ENCODE measurements at regions not wholly inside any gene's neighbourhood (a gene's known extent, or its start where the extent isn't known, plus 50 kb on each side); places are given as distances from the start of the nearest gene placed in this dataset.

GRCh38 chr18:78586586-78586985 lies 393.0 kb upstream of the SALL3 start:
- no peak overlapping the region for H3K4me3 ChIP-seq (ENCODE audit: low read depth in 1 of 2, low read length in 2 of 2)
- H3K27me3 ChIP-seq (ENCODE audit: low read depth, low read length), result no peaks in the 10 kb centered on the region
- no peaks in the 10 kb centered on the region for H3K36me3 ChIP-seq (ENCODE audit: control insufficient read depth in 1 of 2, insufficient read depth in 2 of 2, low read length in 2 of 2)
- no peaks in the 10 kb centered on the region for H3K4me1 ChIP-seq (ENCODE audit: control insufficient read depth in 1 of 2, insufficient read depth in 2 of 2, low read length in 2 of 2)
- no peak overlapping the region for H3K27ac ChIP-seq (ENCODE audit: low read length)
- no peaks in the 10 kb centered on the region for H3K9me3 ChIP-seq (ENCODE audit: control insufficient read depth in 1 of 2, low read length in 2 of 2)

GRCh38 chr18:78587096-78587495 lies 392.5 kb upstream of the SALL3 start:
- Histone ChIP-seq H3K36me3 (ENCODE audit: control insufficient read depth in 1 of 2, insufficient read depth in 2 of 2, low read length in 2 of 2) (no peaks in the 10 kb centered on the region), H3K4me1 (ENCODE audit: control insufficient read depth in 1 of 2, insufficient read depth in 2 of 2, low read length in 2 of 2) (no peaks in the 10 kb centered on the region), H3K4me3 (ENCODE audit: low read depth in 1 of 2, low read length in 2 of 2) (no peak overlapping the region), H3K27ac (ENCODE audit: low read length) (no peak overlapping the region), H3K9me3 (ENCODE audit: control insufficient read depth in 1 of 2, low read length in 2 of 2) (peaks cover 0 to 2% of the 10 kb centered on the region in 2 donors), H3K27me3 (ENCODE audit: low read depth, low read length) (no peaks in the 10 kb centered on the region)

DNA sequence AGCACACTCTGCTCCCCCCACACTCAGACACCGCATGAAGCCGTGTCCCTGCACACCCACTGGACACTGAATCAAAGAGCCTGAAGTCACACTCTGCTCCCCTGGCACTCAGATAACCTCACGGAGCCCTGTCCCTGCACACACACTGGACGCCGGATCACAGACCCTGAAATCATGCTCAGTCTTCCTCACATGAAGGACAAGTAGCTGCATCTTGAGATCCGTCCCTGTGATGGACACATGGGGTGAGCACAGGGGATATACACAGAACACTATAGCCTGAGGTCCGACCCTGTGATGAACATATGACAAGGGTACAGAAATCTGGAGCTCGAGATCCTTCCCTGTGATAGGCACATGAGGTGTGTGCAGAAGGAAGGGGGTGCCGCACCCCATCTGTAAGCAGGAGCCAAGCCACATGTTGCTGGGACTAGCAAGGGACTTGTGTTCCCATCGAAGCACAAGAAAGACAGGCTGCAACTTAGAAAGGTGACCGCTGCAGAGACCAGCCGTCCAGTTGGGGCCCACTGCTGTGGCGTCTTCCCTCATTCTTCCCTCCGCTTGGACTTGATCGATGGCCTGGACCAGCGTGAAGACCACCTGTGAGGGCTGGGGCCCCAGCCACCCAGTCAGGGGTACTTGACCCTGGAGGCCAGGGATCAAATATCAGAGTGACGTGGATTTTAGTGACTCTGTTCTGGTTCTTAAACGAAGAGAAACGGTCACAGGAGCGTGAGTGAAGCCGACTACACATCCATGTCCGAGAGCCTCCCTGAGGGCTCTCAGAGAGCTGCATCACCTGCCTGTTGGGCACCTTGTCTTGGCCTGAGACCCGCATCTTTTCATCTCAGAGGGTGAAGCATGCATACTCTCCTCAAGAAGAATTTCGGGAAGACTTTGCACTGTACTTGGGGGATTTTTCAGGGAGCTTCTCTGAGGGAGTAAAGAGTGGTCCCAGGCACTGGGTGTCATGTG lies 391.7 kb upstream of the SALL3 start:
- Histone ChIP-seq H3K36me3 (ENCODE audit: control insufficient read depth in 1 of 2, insufficient read depth in 2 of 2, low read length in 2 of 2) (no peaks in the 10 kb centered on the region), H3K4me3 (ENCODE audit: low read depth in 1 of 2, low read length in 2 of 2) (no peak overlapping the region), H3K27me3 (ENCODE audit: low read depth, low read length) (no peaks in the 10 kb centered on the region), H3K9me3 (ENCODE audit: control insufficient read depth in 1 of 2, low read length in 2 of 2) (peaks cover 0 to 3% of the 10 kb centered on the region in 2 donors), H3K4me1 (ENCODE audit: control insufficient read depth in 1 of 2, insufficient read depth in 2 of 2, low read length in 2 of 2) (no peaks in the 10 kb centered on the region), H3K27ac (ENCODE audit: low read length) (no peak overlapping the region)

GRCh38 chr18:78589916-78590437 lies 389.6 kb upstream of the SALL3 start:
- H3K27me3 ChIP-seq (ENCODE audit: low read depth, low read length), result no peaks in the 10 kb centered on the region
- H3K27ac ChIP-seq (ENCODE audit: low read length), result no peak overlapping the region
- peaks cover 0 to 14% of the 10 kb centered on the region in 2 donors for H3K9me3 ChIP-seq (ENCODE audit: control insufficient read depth in 1 of 2, low read length in 2 of 2)
- no peak overlapping the region for H3K4me3 ChIP-seq (ENCODE audit: low read depth in 1 of 2, low read length in 2 of 2)
- no peaks in the 10 kb centered on the region for H3K36me3 ChIP-seq (ENCODE audit: control insufficient read depth in 1 of 2, insufficient read depth in 2 of 2, low read length in 2 of 2)
- no peaks in the 10 kb centered on the region for H3K4me1 ChIP-seq (ENCODE audit: control insufficient read depth in 1 of 2, insufficient read depth in 2 of 2, low read length in 2 of 2)

- Histone ChIP-seq H3K9me3 (ENCODE audit: control insufficient read depth in 1 of 2, low read length in 2 of 2) (peaks cover 0 to 14% of the 10 kb centered on the region in 2 donors), H3K27ac (ENCODE audit: low read length) (no peak overlapping the region), H3K4me3 (ENCODE audit: low read depth in 1 of 2, low read length in 2 of 2) (no peak overlapping the region), H3K36me3 (ENCODE audit: control insufficient read depth in 1 of 2, insufficient read depth in 2 of 2, low read length in 2 of 2) (no peaks in the 10 kb centered on the region), H3K4me1 (ENCODE audit: control insufficient read depth in 1 of 2, insufficient read depth in 2 of 2, low read length in 2 of 2) (no peaks in the 10 kb centered on the region), H3K27me3 (ENCODE audit: low read depth, low read length) (no peaks in the 10 kb centered on the region)
These were observed 384.2 kb upstream of the SALL3 start for GRCh38 chr18:78595453-78595852.

GRCh38 chr18:78595924-78596573 lies 383.6 kb upstream of the SALL3 start:
- Histone ChIP-seq H3K4me1 (ENCODE audit: control insufficient read depth in 1 of 2, insufficient read depth in 2 of 2, low read length in 2 of 2) (no peaks in the 10 kb centered on the region), H3K36me3 (ENCODE audit: control insufficient read depth in 1 of 2, insufficient read depth in 2 of 2, low read length in 2 of 2) (no peaks in the 10 kb centered on the region), H3K9me3 (ENCODE audit: control insufficient read depth in 1 of 2, low read length in 2 of 2) (peaks cover 0 to 14% of the 10 kb centered on the region in 2 donors), H3K27me3 (ENCODE audit: low read depth, low read length) (no peaks in the 10 kb centered on the region), H3K4me3 (ENCODE audit: low read depth in 1 of 2, low read length in 2 of 2) (no peak overlapping the region), H3K27ac (ENCODE audit: low read length) (no peak overlapping the region)

DNA sequence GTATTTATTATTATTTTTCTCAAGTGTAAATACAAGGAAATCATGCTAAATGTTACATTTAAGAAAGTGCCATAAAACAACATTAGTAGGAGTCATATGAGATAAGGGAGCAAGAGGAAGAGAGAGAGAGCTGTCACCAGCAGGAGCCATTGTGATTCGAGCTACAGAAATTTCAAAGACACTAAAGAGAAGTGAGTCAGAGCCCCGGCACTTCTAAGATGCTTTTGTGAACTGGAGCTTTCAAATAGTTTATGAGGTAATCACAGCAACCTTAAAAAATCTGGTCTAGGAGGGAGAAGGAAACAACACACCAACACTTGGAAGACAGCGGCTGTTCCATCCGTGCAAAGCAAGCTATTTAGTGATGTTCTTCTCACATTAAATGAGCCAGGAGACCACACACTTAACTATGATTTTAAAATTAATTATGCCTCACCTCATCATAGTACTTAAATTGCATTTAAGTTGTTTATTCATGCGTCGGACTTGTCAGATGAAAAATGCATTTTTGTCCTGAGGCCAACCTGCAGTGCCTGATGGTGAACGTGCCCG lies 382.7 kb upstream of the SALL3 start:
- H3K27ac ChIP-seq (ENCODE audit: low read length), result no peak overlapping the region
- no peaks in the 10 kb centered on the region for H3K27me3 ChIP-seq (ENCODE audit: low read depth, low read length)
- no peaks in the 10 kb centered on the region for H3K4me1 ChIP-seq (ENCODE audit: control insufficient read depth in 1 of 2, insufficient read depth in 2 of 2, low read length in 2 of 2)
- H3K9me3 ChIP-seq (ENCODE audit: control insufficient read depth in 1 of 2, low read length in 2 of 2), result peaks cover 0 to 14% of the 10 kb centered on the region in 2 donors
- H3K36me3 ChIP-seq (ENCODE audit: control insufficient read depth in 1 of 2, insufficient read depth in 2 of 2, low read length in 2 of 2), result no peaks in the 10 kb centered on the region
- no peak overlapping the region for H3K4me3 ChIP-seq (ENCODE audit: low read depth in 1 of 2, low read length in 2 of 2)

DNA sequence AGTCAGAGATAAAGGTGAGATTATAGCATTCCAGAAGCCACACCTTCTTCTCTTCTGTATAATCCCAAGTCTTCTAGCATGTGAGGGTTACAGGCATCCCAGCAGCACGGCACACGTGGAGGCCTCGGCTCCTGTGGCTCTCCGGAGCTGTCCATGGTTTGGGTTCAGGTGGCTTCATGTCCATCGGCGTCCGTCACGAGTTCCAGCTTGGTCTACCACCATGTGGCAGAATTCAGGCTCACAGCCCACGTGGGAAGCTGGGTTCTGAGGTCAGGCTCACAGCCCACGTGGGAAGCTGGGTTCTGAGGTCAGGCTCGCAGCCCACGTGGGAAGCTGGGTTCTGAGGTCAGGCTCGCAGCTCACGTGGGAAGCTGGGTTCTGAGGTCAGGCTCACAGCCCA lies 378.3 kb upstream of the SALL3 start:
- H3K27me3 ChIP-seq (ENCODE audit: low read depth, low read length), result no peaks in the 10 kb centered on the region
- no peaks in the 10 kb centered on the region for H3K4me1 ChIP-seq (ENCODE audit: control insufficient read depth in 1 of 2, insufficient read depth in 2 of 2, low read length in 2 of 2)
- H3K36me3 ChIP-seq (ENCODE audit: control insufficient read depth in 1 of 2, insufficient read depth in 2 of 2, low read length in 2 of 2), result no peaks in the 10 kb centered on the region
- H3K4me3 ChIP-seq (ENCODE audit: low read depth in 1 of 2, low read length in 2 of 2), result no peak overlapping the region
- H3K27ac ChIP-seq (ENCODE audit: low read length), result no peak overlapping the region
- H3K9me3 ChIP-seq (ENCODE audit: control insufficient read depth in 1 of 2, low read length in 2 of 2), result no peaks in the 10 kb centered on the region

DNA sequence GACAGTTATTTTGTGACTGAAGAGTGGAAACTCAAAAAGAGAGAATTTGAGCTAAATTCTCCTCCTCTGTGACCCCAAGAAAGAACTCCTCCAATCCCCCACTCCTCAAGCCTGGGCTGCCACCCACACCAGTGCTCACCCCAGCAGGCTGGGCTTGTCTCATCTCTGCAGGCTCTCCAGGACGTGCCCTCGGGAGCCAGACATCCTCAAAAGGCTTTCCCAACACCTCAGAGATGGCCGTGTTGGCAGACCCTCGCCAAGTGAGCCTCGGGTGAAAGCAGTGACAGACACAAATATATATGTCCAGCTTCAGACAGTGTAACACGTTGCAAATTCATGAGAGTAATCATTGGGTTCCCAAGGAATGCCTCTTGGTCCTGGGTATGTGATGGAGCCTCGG lies 377.7 kb upstream of the SALL3 start:
- H3K27ac ChIP-seq (ENCODE audit: low read length), result no peak overlapping the region
- no peaks in the 10 kb centered on the region for H3K27me3 ChIP-seq (ENCODE audit: low read depth, low read length)
- no peaks in the 10 kb centered on the region for H3K9me3 ChIP-seq (ENCODE audit: control insufficient read depth in 1 of 2, low read length in 2 of 2)

DNA sequence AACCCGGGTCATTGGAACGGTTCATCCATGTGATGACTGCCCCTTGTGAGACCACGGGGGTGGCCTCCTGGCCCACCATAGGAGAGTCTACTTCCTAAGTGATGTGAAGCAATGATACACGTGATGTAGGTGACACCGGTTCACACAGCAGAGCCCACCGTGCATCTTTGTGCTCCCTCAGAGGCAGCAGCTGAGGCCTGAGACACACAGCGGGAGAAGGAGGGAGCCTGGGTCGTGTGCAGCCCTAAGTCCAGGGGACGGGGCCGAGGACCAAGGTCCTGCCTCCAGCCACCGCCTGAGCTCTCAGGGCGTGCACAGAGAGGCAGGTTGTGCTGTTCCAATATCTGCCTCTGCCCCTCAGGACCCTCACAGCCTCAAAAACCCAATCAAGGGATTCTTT lies 377.2 kb upstream of the SALL3 start:
- Histone ChIP-seq H3K4me3 (ENCODE audit: low read depth in 1 of 2, low read length in 2 of 2) (no peak overlapping the region), H3K36me3 (ENCODE audit: control insufficient read depth in 1 of 2, insufficient read depth in 2 of 2, low read length in 2 of 2) (no peaks in the 10 kb centered on the region), H3K27me3 (ENCODE audit: low read depth, low read length) (no peaks in the 10 kb centered on the region), H3K27ac (ENCODE audit: low read length) (no peak overlapping the region), H3K4me1 (ENCODE audit: control insufficient read depth in 1 of 2, insufficient read depth in 2 of 2, low read length in 2 of 2) (no peaks in the 10 kb centered on the region), H3K9me3 (ENCODE audit: control insufficient read depth in 1 of 2, low read length in 2 of 2) (no peaks in the 10 kb centered on the region)

More for the DNA sequence above, 377.7 kb upstream of the SALL3 start:
- Histone ChIP-seq H3K4me3 (ENCODE audit: low read depth in 1 of 2, low read length in 2 of 2) (no peak overlapping the region), H3K4me1 (ENCODE audit: control insufficient read depth in 1 of 2, insufficient read depth in 2 of 2, low read length in 2 of 2) (no peaks in the 10 kb centered on the region), H3K36me3 (ENCODE audit: control insufficient read depth in 1 of 2, insufficient read depth in 2 of 2, low read length in 2 of 2) (no peaks in the 10 kb centered on the region)
